C4-2B (cell line): ENCODE measurements at regions not wholly inside any gene's neighbourhood (a gene's known extent, or its start where the extent isn't known, plus 50 kb on each side); places are given as distances from the start of the nearest gene placed in this dataset.

Source experiments
- H3K27ac ChIP-seq: fragments of 450-650 bp; 2 replicates; pipeline ENCODE4 v1.5.1; 2017
- ZFX ChIP-seq: fragments of 450-650 bp; IDR thresholded peaks from 2 replicates; pipeline ENCODE4 v1.6.1; 2017
- TF ChIP-seq, protein P1 (sequence below): fragments of 450-650 bp; conservative IDR thresholded peaks from 2 replicates; pipeline ENCODE4 v1.5.1; 2017; ENCODE audit warnings: mild to moderate bottlenecking

DNA sequence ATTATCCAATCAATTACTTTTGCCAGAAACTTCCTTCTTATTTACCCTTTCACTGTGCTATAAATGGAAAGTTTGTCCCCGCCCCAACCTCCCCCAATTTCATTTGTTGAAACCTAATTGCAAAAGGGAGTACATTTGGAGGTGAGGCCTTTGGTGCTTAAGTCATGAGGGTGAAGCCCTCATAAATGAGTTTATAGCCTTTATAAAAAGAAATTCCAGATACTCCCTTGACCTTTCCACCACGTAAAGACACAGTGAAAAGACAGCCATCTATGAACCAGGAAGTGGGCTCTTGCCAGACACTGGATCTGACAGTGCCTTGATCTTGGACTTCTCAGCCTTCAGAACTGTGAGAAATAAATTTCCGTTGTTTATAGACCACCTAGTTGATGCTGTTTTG lies 82.3 kb downstream of the NUDT12 start:
- no peak overlapping the region for H3K27ac ChIP-seq
- TF ChIP-seq, protein P1, sequence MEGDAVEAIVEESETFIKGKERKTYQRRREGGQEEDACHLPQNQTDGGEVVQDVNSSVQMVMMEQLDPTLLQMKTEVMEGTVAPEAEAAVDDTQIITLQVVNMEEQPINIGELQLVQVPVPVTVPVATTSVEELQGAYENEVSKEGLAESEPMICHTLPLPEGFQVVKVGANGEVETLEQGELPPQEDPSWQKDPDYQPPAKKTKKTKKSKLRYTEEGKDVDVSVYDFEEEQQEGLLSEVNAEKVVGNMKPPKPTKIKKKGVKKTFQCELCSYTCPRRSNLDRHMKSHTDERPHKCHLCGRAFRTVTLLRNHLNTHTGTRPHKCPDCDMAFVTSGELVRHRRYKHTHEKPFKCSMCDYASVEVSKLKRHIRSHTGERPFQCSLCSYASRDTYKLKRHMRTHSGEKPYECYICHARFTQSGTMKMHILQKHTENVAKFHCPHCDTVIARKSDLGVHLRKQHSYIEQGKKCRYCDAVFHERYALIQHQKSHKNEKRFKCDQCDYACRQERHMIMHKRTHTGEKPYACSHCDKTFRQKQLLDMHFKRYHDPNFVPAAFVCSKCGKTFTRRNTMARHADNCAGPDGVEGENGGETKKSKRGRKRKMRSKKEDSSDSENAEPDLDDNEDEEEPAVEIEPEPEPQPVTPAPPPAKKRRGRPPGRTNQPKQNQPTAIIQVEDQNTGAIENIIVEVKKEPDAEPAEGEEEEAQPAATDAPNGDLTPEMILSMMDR: no peak
- TF ChIP-seq ZFX: no peak

DNA sequence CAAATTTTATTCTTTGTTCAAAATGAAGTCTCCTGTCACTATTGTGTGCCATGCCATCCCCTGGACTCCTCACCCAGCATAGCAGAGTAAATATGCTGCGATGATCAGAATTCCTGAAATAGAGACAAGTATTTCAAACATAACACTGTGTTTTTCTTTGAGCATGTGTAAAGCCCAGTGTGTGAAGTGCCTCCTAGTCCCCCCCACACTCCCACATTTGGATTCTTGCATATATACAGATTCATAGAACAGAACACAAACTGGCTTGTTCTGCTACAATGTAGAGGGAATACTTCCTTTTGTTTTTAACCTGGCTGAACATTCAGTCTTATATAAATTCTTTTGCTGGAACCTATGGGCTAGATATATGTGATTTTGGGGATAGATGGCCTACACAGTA lies 84.9 kb downstream of the NUDT12 start:
- H3K27ac ChIP-seq: no peak overlapping the region
- TF ChIP-seq ZFX: no peak
- TF ChIP-seq, protein P1: no peak

DNA sequence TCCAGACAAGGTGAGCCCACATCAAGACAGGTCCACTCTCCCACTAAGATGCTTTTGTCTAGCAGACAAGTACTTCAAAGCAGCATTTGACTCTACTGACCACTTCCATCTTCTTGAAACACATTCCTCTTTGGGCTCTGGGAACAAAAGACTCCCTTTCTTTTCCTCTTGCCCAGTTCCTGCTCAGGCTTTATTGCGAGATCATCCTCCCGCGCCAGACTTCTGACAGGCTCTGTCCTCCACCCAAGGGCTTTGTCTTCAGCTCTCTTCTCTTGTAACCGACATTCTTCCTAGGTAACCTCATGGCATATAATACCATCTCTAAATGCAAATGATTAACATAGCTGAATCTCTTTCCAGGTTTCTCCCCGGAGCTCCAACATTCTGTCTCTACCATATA lies 85.8 kb downstream of the NUDT12 start:
- no peak overlapping the region for H3K27ac ChIP-seq
- TF ChIP-seq ZFX: no peak
- TF ChIP-seq, protein P1: no peak

DNA sequence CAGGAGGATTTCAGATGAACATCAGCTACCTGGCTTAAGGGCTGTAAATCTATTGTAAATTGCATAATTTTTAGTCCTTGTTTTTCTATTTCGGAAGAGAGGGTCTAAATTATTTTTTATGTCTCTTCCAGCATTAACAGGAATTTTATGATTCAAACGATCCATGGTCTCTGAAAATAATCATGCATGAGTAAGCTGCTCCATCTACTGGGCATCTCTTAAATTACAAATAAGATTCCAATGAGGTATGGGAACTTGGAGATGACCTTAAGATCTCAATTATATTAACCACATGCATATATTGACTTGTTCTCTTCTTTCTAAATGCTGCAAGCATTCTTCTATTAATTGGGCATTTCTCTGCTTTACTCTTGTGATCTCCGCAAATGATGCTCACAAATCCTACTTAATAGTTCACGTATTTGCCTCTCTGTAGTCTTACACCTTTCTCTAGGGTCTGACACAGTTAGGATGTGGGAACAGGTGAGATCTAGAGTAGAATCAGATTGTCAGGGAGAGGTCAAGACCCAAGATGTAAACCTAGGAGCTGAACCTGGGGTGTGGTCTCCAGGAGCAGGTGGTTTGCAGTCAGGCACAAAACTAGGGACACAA lies 86.9 kb downstream of the NUDT12 start:
- TF ChIP-seq, protein P1: peak; percentile 82
- no peak for TF ChIP-seq ZFX
- H3K27ac ChIP-seq: no peak overlapping the region

DNA sequence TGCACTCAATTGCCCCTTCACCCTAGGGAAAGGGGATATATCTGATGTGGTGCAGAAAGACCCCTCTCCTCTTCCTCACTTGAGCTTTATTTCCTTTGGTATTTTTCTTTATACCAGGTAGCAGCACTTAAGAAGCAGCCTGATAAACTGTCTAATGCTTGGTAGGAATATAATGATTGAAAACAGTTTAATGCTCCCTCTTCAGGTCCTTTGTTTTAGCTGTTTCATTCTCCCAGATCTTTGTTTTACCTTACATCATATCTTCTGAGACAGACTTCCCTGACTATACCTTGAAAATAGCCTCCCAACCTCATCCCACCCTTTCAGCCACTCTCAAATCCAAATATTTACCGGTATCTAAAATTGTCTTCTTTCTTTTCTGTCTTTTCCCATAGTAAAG lies 87.9 kb downstream of the NUDT12 start:
- H3K27ac ChIP-seq: no peak overlapping the region

DNA sequence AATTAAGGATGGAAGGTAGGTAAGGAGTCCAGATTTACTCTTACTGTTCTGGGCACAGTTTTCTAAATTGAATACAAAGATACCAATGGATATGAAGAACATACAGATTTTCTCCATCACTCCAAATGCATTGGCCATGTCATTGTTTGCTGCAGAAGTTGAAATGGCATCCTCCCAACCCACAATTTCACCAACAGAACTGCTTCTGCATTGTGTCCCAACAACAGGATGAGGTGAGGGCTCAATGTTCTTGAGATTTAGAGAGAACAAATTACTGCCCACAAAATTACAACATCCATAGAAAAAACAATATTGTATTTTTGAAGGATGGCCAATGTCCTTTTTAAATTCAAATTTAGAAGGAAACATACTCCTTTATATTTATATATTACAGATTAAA lies 88.9 kb downstream of the NUDT12 start:
- H3K27ac ChIP-seq: no peak overlapping the region
- TF ChIP-seq ZFX: no peak
- TF ChIP-seq, protein P1: no peak

More for the DNA sequence above, 87.9 kb downstream of the NUDT12 start:
- TF ChIP-seq ZFX: no peak
- TF ChIP-seq, protein P1: no peak

DNA sequence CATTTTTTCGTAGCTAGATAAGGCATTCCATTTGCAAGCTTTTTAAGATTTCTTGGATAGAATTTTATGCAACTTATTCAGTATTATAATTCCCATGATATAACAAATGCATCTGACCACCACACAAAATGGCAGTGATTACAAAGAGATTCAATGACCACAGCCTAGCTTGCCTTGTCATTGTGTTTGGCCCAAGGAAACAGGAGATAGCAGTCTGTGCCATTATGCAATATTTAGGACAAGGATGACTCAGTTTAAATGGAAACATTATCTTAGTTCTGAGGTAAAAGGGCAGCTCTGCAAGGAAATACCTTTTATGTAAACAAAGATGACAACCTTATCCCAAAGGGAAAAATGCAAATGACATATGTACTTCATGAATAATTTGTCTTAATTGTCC lies 89.8 kb downstream of the NUDT12 start:
- no peak for TF ChIP-seq ZFX
- TF ChIP-seq, protein P1: no peak
- no peak overlapping the region for H3K27ac ChIP-seq
